ENCODE measurements at regions not wholly inside any gene's neighbourhood (a gene's known extent, or its start where the extent isn't known, plus 50 kb on each side); places are given as distances from the start of the nearest gene placed in this dataset.

DNA sequence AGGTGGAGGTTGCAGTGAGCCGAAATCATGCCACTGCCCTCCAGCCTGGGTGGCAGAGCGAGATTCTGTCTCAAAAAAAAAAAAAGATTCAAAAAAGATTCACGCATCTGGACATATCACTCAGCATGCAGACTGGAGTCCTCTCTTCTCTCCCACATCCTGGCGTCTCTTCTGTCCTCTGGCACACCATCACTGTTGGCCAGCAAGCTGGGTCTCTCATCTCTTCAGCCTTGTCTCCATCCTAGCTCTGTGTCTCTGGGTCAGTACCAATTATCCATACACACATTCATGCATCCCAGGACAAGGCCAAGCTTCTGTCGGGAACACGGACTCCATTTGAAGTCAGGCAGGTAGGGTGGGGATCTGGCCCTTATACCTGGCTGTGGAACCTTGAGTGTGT is 105.5 kb upstream of the MAP1LC3B2 start:
- intact Hi-C loops (cut with DNase I) = no loop called here
- no peak for DNase-seq

DNA sequence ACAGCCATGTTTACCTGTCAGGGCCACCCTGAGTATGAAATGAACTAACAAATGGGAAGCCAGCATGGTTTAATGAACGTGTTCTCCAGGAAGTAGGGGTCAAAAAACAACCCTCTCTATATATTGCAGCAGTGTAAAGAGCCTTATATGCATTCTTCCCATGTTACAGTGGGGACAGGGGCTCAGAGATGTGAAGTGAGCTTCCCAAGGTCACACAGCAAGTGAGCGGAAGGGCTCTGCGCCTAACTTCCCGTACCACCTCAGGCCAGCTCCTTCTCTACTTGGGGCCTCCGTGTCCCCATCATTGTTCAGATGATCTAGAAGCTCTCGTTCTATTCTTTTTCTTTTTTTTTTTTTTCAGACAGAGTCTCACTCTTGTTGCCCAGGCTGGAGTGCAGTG is 105.1 kb upstream of the MAP1LC3B2 start:
- intact Hi-C loops (cut with DNase I) = no loop called here
- no peak for DNase-seq

DNA sequence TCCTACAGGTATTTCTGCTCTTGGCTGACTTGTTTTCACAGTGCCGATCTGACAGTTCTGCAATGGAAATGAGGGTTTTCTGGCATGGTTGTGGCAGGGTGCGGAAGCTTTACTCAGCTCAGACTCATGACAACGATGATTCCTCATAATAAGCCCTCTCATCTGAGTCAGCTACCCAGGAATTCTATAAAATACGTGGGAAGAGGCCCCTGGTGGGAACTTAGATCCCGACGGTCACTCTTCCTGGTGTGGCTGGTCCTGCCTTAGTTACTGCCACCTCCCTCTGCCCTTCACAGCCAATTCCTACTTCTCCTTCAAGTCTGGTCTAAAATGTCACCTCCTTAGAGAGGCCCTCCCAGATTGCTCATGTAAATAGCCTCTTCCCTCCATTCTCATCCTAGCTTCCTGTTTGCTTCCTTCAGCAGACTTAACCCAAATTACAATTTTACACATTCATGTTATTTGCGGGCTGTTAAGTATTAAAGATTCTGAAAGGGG is 104.2 kb upstream of the MAP1LC3B2 start:
- DNase-seq = peak in 1 of 10 donors; percentile 9
- intact Hi-C loops (cut with DNase I) = no loop called here

DNA sequence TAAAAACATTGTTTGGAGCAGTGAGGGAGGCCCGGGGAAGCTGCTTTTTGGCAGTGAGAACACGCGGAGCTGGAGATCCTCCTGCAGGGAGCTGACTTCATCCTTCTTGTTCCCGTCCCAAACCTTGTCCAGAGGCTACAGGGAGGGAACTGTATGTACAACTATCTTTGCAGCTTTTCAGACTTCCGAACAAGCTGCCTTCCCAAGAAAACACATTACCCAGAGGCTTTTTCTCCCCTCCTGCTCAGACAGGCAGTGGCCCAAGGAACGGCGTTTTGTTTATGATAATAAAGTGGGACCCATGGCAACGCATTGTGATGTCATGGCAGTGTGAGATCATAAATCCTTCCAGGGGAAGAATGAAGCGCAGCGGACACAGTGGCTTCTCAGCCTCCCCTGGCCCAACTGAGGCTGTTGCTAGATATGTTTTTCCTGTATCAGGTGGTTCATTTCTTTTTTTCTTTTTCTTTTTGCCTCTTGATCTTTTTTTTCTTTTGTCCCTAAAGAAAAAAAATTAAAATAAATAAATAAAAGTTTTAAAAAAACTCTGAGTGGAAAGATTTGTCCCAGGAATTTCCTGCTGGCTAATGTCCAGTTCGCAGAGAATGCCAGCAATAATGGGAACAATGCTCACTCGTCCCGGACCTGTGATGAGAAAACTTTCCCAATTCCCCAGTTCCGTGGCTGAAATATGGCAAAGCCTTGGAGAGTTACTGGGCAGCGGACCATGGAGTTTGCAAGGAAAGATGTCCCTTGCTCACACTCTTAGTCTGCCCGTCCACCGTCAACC is 103.4 kb upstream of the MAP1LC3B2 start:
- peak in 3 of 10 donors; percentile 14 to 67 (median 24) for DNase-seq
- intact Hi-C loops (cut with DNase I) = no loop called here

DNA sequence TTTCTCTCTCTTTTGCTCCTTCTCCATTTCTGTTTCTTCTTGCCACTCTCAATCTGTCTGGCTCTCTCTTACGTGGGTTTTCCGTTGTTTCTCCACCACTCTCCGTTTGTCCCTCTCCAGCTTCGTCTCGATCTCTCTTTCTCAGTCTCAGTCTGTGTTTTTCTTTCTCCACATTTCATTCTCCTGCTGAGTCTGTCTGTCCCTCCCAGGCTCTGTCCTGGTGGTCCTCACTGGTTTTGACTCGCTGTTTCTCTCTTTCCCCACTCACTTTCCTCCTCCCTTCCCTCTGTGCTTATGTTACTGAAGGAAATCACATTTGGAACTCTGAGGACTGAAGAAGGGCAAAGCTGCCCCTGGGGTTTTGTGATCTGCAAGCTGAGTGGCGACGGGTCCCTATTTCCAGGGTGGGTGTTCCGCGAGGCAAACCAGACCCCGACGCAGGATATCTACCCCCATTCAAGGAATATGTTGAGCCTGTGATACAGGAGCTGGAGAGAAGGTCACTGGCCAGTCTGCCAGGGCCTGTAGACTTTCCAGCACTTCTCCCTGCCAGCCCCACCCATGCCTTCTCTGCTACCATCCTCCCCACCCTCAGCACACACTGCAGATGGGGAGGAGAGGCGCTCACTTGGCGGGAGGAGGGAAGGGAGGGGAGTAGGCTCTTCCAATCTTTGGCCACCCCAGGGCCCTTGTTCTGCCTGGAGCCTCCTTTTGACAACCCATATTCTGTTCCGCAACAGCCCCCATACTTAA is 102.7 kb upstream of the MAP1LC3B2 start:
- intact Hi-C loops (cut with DNase I) = no loop called here
- peak in 1 of 10 donors; percentile 26 for DNase-seq

DNA sequence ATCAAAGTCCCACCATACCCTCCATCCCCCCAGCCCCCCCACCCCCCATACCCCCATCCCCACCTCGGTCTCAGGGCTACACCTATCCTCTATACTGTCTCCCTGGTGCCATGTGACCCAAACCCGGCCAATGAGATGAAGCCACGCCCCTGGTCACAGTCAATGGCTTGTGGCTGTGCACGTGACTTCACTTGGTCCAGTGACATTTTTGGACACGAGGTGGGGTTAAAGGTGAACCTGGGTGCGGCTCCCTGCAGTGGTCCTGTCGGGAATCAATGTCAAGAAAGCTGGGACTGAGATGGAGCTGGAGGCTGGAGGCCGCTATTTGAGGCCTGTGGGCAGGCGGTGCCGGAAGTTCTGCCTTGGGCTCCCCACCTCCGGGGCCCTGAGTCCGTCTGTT is 100.7 kb upstream of the MAP1LC3B2 start:
- intact Hi-C loops (cut with DNase I) = no loop called here
- peak in 2 of 10 donors; percentile 7 to 17 for DNase-seq

DNA sequence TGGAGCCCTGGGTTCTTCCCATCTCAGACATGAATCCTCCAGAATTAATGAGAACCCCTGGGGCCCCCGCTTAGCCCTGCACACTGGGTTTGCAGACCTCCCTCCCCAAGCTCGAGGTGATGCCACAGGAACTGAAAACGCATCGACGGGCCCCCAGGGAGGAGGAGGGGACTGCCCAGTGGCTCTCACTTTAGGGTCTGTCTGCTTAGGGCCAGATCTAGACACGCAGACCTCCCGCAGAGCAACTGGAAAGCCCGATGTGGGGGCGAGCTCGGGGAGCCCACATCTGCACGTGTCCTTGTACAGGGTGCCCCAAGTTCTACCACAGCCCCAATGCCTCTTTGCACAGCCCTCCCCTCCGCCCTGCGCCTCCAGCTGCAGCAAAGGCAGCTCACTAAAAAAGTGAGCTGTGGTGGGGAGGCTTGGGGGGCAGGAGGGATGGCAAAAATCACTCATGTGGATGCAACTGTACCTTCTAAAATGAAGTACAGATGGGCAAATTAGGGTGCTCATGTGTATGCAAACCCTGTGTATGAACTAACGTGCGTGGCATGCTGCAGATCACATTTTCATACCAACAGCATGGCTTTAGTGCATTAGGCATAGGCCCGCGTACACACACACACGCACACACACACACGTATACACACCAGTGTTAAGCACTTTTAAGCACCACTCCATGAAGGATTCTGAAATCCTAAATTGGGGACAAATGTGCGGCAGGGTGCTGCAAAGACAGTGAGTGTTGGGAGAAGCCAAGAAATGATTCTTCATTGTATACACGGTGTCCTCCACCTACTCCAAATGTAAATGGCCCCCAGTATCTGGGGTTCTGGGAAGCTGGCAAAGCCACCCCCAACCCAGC is 99.9 kb upstream of the MAP1LC3B2 start:
- intact Hi-C loops (cut with DNase I) = no loop called here
- peak in 1 of 10 donors; percentile 67 for DNase-seq

DNA sequence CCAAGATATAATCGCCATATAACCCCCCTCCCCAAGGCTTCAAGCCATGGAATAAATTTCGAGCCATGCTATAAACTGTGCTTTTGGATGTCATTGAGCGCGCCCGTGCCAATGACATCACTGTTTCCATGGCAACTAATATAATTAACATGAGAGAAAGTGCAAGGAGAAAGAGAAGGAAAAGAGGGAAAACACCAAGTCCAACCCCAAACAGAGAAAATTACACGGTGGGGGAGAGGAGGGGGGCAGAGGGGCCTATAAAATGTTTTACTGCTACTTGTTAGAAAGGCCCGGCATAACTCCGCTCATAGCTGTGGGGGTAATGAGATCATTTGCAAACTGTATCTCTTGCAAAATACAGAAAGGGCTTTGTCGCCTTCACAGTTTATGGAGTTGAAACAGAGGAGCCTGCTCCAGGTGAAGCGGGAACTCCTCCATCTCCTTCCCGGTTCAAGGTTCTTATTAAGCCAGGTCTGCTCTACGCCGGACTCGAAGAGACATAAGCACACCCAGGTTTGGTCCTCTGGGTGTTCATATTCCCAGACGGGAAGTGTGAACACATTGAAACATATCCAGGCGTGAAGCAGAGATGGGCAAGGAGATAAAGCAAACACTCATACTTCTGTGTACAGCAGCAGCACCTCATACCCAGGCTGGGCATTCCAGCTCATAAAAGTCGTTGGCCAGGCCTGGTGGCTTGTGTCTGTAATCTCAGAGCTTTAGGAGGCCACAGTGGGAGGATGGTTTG is 99.1 kb upstream of the MAP1LC3B2 start:
- DNase-seq = peak in 2 of 10 donors; percentile 13 to 70
- intact Hi-C loops (cut with DNase I) = no loop called here

DNA sequence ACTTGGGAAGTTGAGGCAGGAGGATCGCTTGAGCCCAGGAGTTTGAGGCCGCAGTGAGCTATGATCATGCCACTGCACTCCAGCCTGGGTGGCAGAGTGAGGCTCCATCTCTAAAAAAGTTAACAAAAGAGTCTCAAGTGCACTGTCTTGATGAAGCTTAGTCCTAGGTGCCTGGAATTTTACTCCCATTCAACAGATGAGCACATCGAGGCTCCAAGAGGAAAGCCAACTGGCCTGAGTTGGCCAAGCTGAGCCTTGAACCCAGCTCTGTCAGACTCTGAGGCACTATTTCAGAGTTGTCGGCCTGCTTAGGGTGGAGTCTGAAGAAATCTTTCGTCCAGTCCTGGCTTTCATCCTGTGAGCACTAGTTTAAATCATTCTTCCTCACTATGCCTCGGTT is 98.1 kb upstream of the MAP1LC3B2 start:
- DNase-seq = peak in 1 of 10 donors; percentile 14
- intact Hi-C loops (cut with DNase I) = no loop called here

DNA sequence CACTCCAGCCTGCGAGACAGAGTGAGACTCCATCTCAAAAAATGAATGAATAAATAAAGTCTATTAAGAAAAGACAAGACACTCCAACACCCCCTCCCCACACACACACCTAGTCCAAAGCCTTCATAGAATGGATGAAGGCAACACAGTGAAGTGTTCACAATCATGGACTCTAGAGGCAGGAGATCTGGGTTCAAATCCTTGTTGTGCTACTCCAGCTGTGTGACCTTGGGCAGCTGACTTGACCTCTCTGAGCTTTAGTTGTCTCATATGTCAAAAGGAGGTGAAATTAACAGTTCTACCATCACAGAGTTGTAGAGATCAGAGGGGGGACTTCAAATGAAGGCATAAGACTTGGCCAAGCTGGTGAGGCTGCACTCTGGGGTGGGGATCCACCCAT is 95.8 kb upstream of the MAP1LC3B2 start:
- intact Hi-C loops (cut with DNase I) = no loop called here
- peak in 1 of 10 donors; percentile 11 for DNase-seq

DNA sequence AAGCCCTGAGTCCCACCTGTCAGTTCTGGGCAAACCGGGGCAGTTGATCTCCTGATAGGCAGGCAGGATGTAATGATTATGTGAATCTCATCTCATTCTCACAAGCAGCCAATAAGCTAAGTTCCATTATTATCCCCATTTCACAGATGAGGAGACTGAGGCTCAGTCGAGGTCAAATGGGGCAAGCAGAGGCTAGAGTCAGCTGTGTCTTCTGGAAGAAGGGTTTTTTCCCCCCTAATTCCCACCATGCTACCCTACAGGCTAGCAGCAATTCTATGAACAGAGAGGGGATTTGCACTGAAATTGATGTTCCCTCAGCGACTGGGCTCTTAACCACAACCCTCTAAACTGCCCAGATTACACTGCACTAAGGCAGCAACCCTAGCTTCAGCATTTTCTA is 93.8 kb upstream of the MAP1LC3B2 start:
- intact Hi-C loops (cut with DNase I) = no loop called here

DNA sequence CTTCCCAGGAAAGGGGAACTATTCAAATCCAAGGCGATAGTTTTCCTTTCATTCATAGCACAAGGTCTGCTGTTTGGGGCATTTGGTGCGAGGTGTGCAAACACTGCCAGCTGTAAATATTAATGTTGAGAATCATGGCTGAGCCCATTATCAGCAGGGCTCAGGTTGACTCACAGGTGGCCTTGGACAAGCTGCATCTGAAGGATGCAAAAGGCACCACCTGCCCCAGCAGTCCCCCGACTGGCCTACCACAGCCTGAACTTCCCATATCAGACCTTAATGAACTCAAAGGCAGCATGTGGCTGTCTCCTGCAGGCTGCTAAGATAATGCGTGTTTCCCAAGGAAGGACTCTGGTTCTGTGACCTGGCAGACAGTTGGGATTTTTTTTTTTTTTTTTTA is 93.3 kb upstream of the MAP1LC3B2 start:
- intact Hi-C loops (cut with DNase I) = no loop called here
- DNase-seq = peak in 1 of 10 donors; percentile 2

More for the DNA sequence above, 93.8 kb upstream of the MAP1LC3B2 start:
- DNase-seq = peak in 1 of 10 donors; percentile 8

DNA sequence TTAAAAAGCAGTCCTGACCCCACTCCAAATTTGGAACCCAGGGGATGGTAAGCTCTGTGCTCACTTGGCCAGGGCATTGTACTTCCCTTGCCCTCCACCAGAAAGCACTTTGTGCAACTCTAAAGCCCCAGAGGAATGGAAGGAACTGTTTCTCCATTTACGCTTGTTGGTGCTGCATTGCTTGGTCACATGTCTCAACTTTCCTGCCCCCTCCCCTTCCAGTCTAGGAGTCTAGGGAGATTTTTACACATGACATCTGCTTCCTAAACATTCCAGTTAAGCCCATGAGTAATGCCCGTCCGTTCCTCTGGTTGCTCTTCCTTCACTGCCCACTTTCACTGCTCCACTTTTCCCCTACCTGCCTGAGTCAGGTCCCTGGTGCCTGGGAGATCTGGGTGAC is 92.6 kb upstream of the MAP1LC3B2 start:
- intact Hi-C loops (cut with DNase I) = no loop called here

DNA sequence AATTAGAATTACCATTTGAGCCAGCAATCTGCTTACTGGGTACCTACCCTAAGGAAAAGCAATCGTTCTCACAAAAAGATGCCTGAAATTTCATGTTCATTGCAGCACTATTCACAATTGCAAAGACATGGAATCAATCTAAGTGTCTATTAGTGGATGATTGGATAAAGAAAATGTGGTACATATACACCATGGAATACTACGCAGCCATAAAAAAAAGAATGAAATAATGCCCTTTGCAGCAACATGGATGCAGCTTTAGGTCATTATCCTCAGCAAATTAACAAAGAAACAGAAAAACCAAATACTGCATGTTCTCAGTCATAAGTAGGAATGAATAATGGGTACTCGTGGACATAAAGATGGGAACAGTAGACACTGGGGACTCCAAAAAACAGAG is 89.8 kb upstream of the MAP1LC3B2 start:
- intact Hi-C loops (cut with DNase I) = no loop called here
- no peak for DNase-seq

More for the DNA sequence above, 92.6 kb upstream of the MAP1LC3B2 start:
- no peak for DNase-seq

DNA sequence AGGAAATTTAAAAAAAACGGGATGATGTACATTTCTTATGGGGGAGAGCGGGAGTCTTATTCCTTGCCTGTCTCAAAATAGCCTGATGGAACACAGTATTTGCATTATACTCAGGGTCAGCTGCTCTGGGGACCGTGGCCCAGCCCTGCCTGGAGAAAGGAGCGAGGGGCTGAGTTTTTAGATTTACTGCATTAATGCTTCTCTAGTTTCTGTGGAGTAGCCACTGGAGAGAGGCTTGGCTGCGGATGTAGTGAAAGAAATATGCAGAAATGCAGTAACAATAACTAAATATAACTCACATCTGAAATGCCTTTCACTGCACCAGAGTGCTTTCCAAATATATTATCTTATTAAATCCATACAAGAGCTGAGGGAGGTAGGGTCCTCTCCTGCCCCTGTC is 87.6 kb upstream of the MAP1LC3B2 start:
- intact Hi-C loops (cut with DNase I) = no loop called here
- no peak for DNase-seq

DNA sequence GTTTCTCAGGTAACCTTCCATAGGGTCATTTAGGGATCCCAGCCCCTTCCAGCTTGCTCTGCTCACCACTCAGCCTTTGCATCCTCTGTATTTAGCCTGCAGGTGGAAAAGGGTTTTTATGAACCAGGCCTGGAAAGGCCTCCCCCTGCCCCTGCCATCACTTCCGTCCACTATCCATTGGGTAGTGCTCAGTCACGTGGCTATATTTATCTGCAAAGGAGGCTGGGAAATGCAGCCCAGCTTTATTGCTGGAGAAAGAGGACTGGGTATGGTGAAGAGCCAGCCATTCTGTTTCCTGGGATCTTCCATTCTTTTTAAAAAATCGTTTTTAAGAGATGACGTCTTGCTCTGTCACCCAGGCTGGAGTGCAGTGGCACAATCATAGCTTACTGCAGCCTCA is 87.0 kb upstream of the MAP1LC3B2 start:
- intact Hi-C loops (cut with DNase I) = no loop called here
- DNase-seq = no peak

DNA sequence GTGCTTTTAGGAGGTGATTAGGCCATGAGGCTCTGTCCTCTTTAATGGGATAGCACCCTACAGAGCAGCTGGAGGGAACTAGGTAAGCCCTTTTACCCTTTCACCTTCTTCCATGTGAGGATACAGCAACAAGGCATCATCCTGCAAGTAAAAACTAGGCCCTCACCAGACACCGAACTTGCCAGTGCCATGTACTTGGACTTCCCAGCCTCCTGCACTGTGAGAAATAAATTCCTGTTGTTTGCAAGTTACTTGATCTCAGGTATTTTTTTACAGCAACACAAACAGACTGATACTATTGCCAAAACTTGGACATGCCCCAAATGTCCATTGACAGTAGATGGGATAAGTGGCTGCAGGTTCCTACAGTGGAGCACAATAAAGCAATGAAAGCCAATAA is 85.8 kb upstream of the MAP1LC3B2 start:
- no peak for DNase-seq
- intact Hi-C loops (cut with DNase I) = no loop called here

DNA sequence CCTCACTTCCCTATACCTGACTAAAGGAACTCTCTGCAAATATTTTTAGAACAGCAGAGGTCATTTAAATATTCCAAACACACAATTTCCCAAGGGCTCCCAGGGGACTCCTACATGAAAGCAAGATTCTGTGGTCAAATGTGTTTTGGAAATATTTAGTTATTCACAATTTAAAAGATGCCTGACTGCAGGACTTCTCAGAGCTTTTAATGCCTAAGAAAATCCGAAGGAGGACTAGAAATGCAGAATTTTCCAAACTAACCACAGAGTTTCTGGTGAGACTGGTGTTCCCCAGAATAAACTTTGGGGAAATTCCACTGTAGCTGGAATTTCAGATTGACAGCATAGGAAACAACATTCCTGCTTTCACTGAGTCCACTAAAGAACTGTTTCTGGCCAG is 84.8 kb upstream of the MAP1LC3B2 start:
- intact Hi-C loops (cut with DNase I) = no loop called here
- no peak for DNase-seq

DNA sequence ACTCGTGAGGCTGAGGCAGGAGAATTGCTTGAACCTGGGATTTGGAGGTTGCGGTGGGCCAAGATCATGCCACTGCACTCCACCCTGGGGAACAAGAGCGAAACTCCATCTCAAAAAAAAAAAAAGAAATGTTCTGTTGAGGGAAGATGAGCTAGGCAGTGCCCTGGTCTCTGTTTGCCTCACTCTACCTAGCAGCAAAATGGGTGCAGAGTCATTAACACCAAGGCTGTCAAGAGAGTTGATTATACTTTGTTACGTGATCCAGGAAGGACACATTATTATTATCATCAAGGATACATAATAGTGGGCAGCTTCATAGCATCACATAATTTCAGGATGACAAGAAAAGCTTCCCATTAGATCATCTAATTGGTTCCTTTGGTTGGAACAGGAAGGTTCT is 84.3 kb upstream of the MAP1LC3B2 start:
- DNase-seq = no peak
- intact Hi-C loops (cut with DNase I) = no loop called here

DNA sequence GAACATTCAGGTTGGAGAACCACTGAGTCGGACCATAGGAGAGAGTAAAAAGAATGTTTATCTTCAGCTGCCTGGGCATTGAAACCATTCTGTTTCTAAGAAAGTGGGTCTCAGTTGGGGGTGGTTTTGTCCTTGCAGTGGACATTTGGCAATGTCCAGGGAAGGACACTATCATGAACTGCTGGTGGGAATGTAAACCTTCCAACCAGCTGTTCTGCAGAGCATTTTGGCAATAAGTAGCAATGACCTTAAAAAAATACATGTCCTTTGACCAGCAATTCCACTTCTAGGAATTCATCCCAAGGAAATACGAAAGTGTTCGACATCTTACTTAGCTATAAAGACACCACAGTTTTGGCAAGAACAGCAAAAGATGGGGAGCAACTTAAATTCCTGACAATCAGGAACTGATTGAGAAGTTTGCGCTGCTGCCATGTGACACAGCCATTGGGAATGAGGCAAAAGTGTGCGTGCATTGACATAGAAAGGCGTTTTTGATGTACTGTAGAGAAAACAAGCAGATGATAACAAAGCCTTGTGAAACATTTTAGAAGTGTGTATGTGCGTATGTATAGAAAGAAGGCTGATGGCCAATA is 82.9 kb upstream of the MAP1LC3B2 start:
- no peak for DNase-seq
- intact Hi-C loops (cut with DNase I) = no loop called here
